GM12892 (cell line): ENCODE measurements at regions not wholly inside any gene's neighbourhood (a gene's known extent, or its start where the extent isn't known, plus 50 kb on each side); places are given as distances from the start of the nearest gene placed in this dataset.

Source experiments
- POLR2A ChIP-seq: IDR thresholded peaks from 2 replicates; pipeline ENCODE4 v1.6.1; 2011; ENCODE audit warnings: low read depth, low read length, control low read depth
- POLR2AphosphoS5 ChIP-seq: IDR thresholded peaks from 2 replicates; pipeline ENCODE4 v1.6.1; 2011; ENCODE audit warnings: low read depth, low read length, control low read depth

DNA sequence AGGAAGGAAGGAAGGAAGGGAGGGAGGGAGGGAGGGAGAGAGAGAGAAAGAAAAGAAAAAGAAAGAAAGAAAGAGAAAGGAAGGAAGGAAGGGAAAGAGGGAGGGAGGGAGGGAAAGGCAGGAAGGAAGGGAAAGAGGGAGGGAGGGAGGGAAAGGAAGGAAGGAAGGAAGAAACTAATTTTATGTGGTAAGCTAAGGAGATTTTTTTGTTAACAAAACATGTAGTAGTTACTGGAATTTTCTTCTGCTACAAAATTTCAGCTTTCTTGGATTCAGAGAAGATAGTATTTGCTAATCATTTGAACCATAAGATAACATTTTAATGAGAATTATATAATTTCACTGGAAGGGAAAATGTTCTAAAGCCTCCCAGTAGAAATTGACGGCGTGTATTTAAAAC, 437.8 kb upstream of the DCN start:
- TF ChIP-seq POLR2A (no peak), POLR2AphosphoS5 (no peak)
